ENCODE measurements at regions not wholly inside any gene's neighbourhood (a gene's known extent, or its start where the extent isn't known, plus 50 kb on each side); places are given as distances from the start of the nearest gene placed in this dataset.

- Histone ChIP-seq H3K4me3 (ENCODE audit: low read length) (no peak overlapping the region), H3K36me3 (ENCODE audit: insufficient read depth, low read length) (no peaks in the 10 kb centered on the region), H3K9ac (ENCODE audit: low read depth, low read length) (no peak overlapping the region), H3K4me2 (ENCODE audit: low read length) (no peak overlapping the region), H3K9me3 (replicated peaks; ENCODE audit: low read length) (no peaks in the 10 kb centered on the region), H3K27me3 (ENCODE audit: control insufficient read depth, insufficient read depth, low read length) (no peaks in the 10 kb centered on the region), H3K4me1 (ENCODE audit: control insufficient read depth, insufficient read depth, low read length) (no peaks in the 10 kb centered on the region)
These were observed 694.3 kb downstream of the MCTP2 start for GRCh38 chr15:94925680-94926079.

- Histone ChIP-seq H3K9me3 (replicated peaks; ENCODE audit: low read length) (no peaks in the 10 kb centered on the region), H3K36me3 (ENCODE audit: insufficient read depth, low read length) (no peaks in the 10 kb centered on the region), H3K4me2 (ENCODE audit: low read length) (no peak overlapping the region), H3K9ac (ENCODE audit: low read depth, low read length) (no peak overlapping the region), H3K27me3 (ENCODE audit: control insufficient read depth, insufficient read depth, low read length) (no peaks in the 10 kb centered on the region), H3K4me1 (ENCODE audit: control insufficient read depth, insufficient read depth, low read length) (no peaks in the 10 kb centered on the region), H3K4me3 (ENCODE audit: low read length) (no peak overlapping the region)
These were observed 695.6 kb downstream of the MCTP2 start for GRCh38 chr15:94927003-94927402.

DNA sequence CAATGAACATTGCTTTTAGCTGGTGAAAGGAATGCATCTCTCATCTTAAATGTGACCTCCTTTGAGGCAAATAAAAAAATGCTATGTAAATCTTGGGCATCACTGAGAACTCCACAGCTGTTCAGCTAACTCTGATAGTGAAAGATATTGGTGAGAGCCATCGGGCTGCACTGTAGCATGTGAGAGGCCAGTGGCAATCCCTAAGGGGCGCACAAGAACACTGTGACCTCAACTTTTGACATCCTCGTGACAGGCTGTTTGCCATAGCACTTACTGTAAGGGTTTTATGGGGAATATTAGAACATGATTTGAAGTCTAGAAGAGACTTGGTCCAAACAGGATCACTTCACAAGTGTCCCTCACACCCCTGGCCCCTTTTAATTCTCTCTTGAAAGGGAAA, 697.9 kb downstream of the MCTP2 start:
- no peak overlapping the region for H3K4me3 ChIP-seq (ENCODE audit: low read length)

GRCh38 chr15:94930441-94930840, 699.1 kb downstream of the MCTP2 start:
- Histone ChIP-seq H3K9me3 (replicated peaks; ENCODE audit: low read length) (no peaks in the 10 kb centered on the region), H3K36me3 (ENCODE audit: insufficient read depth, low read length) (no peaks in the 10 kb centered on the region), H3K4me2 (ENCODE audit: low read length) (no peak overlapping the region), H3K4me1 (ENCODE audit: control insufficient read depth, insufficient read depth, low read length) (no peaks in the 10 kb centered on the region), H3K9ac (ENCODE audit: low read depth, low read length) (no peak overlapping the region), H3K4me3 (ENCODE audit: low read length) (no peak overlapping the region), H3K27me3 (ENCODE audit: control insufficient read depth, insufficient read depth, low read length) (no peaks in the 10 kb centered on the region)

More for the DNA sequence above, 697.9 kb downstream of the MCTP2 start:
- no peak overlapping the region for H3K9ac ChIP-seq (ENCODE audit: low read depth, low read length)
- H3K36me3 ChIP-seq (ENCODE audit: insufficient read depth, low read length) = no peaks in the 10 kb centered on the region
- no peaks in the 10 kb centered on the region for H3K27me3 ChIP-seq (ENCODE audit: control insufficient read depth, insufficient read depth, low read length)
- no peaks in the 10 kb centered on the region for H3K4me1 ChIP-seq (ENCODE audit: control insufficient read depth, insufficient read depth, low read length)
- H3K9me3 ChIP-seq (replicated peaks; ENCODE audit: low read length) = no peaks in the 10 kb centered on the region
- no peak overlapping the region for H3K4me2 ChIP-seq (ENCODE audit: low read length)

GRCh38 chr15:94930960-94931359, 699.6 kb downstream of the MCTP2 start:
- H3K4me1 ChIP-seq (ENCODE audit: control insufficient read depth, insufficient read depth, low read length) = no peaks in the 10 kb centered on the region
- H3K4me3 ChIP-seq (ENCODE audit: low read length) = no peak overlapping the region
- no peaks in the 10 kb centered on the region for H3K27me3 ChIP-seq (ENCODE audit: control insufficient read depth, insufficient read depth, low read length)
- H3K9ac ChIP-seq (ENCODE audit: low read depth, low read length) = no peak overlapping the region
- no peak overlapping the region for H3K4me2 ChIP-seq (ENCODE audit: low read length)
- no peaks in the 10 kb centered on the region for H3K9me3 ChIP-seq (replicated peaks; ENCODE audit: low read length)
- no peaks in the 10 kb centered on the region for H3K36me3 ChIP-seq (ENCODE audit: insufficient read depth, low read length)

DNA sequence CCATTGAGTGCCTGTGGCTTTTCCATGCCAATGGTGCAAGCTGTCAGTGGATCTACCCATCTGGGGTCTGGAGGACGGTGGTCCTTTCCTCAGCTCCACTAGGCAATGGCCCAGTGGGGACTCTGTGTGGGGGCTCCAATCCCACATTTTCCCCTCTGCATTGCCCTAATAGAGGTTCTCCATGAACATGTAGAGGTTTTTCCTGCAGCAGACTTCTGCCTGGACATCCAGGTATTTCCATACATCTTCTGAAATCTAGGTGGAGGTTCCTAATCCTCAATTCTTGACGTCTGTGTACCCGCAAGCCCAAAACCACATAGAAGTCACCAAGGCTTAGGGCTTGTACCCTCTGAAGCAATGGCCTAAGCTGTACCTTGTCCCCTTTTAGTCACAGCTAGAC, 703.1 kb downstream of the MCTP2 start:
- H3K4me1 ChIP-seq (ENCODE audit: control insufficient read depth, insufficient read depth, low read length) = no peaks in the 10 kb centered on the region
- no peak overlapping the region for H3K9ac ChIP-seq (ENCODE audit: low read depth, low read length)
- no peaks in the 10 kb centered on the region for H3K27me3 ChIP-seq (ENCODE audit: control insufficient read depth, insufficient read depth, low read length)
- no peaks in the 10 kb centered on the region for H3K9me3 ChIP-seq (replicated peaks; ENCODE audit: low read length)
- H3K4me3 ChIP-seq (ENCODE audit: low read length) = no peak overlapping the region
- no peak overlapping the region for H3K4me2 ChIP-seq (ENCODE audit: low read length)
- H3K36me3 ChIP-seq (ENCODE audit: insufficient read depth, low read length) = no peaks in the 10 kb centered on the region

GRCh38 chr15:94937242-94937641, 705.9 kb downstream of the MCTP2 start:
- Histone ChIP-seq H3K4me3 (ENCODE audit: low read length) (no peak overlapping the region), H3K4me2 (ENCODE audit: low read length) (no peak overlapping the region), H3K27me3 (ENCODE audit: control insufficient read depth, insufficient read depth, low read length) (no peaks in the 10 kb centered on the region), H3K9me3 (replicated peaks; ENCODE audit: low read length) (no peaks in the 10 kb centered on the region), H3K9ac (ENCODE audit: low read depth, low read length) (no peak overlapping the region), H3K36me3 (ENCODE audit: insufficient read depth, low read length) (no peaks in the 10 kb centered on the region), H3K4me1 (ENCODE audit: control insufficient read depth, insufficient read depth, low read length) (no peaks in the 10 kb centered on the region)

DNA sequence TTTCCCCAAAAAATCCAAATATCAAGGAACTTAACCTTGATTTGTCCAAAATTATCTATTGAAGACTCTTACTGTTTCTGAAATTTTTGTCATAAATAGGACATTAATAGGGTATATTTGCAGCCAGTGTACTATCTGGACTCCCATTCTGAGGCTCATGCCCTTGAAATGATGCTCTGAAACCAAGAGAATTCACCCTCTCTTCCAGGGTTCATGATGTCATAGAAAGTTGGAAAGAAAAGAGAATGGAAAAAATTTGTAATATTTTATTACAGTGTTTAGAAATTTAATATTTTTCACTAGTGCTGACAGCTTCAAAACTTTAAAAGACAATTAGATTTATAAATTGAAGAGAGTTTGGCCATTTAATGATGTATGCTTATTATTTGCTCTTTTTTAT, 712.5 kb downstream of the MCTP2 start:
- Histone ChIP-seq H3K36me3 (ENCODE audit: insufficient read depth, low read length) (no peaks in the 10 kb centered on the region), H3K4me3 (ENCODE audit: low read length) (no peak overlapping the region), H3K4me2 (ENCODE audit: low read length) (no peak overlapping the region), H3K9ac (ENCODE audit: low read depth, low read length) (no peak overlapping the region), H3K27me3 (ENCODE audit: control insufficient read depth, insufficient read depth, low read length) (no peaks in the 10 kb centered on the region), H3K4me1 (ENCODE audit: control insufficient read depth, insufficient read depth, low read length) (no peaks in the 10 kb centered on the region), H3K9me3 (replicated peaks; ENCODE audit: low read length) (no peaks in the 10 kb centered on the region)

DNA sequence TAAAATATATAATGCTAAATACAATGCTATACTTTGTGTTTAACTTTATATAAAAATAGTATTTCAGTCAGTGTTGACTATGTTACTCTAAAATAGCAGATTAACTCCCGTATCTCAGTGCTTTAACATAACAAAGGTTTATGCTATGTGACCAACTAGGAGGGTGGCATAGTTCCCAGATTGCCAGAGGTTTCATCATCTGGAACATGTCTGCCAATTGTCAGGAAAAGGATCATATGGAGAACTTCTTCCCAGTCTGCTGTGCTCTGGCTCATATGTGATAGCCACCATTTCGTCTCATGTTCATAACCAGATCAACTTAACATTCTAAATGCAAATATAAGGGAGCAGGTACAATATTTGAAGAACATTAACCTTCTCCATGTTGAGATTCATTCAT, 720.2 kb downstream of the MCTP2 start:
- no peaks in the 10 kb centered on the region for H3K9me3 ChIP-seq (replicated peaks; ENCODE audit: low read length)
- no peak overlapping the region for H3K9ac ChIP-seq (ENCODE audit: low read depth, low read length)
- no peaks in the 10 kb centered on the region for H3K36me3 ChIP-seq (ENCODE audit: insufficient read depth, low read length)
- H3K4me1 ChIP-seq (ENCODE audit: control insufficient read depth, insufficient read depth, low read length) = no peaks in the 10 kb centered on the region
- no peaks in the 10 kb centered on the region for H3K27me3 ChIP-seq (ENCODE audit: control insufficient read depth, insufficient read depth, low read length)
- H3K4me3 ChIP-seq (ENCODE audit: low read length) = no peak overlapping the region
- H3K4me2 ChIP-seq (ENCODE audit: low read length) = no peak overlapping the region

GRCh38 chr15:94963953-94964352, 732.6 kb downstream of the MCTP2 start:
- Histone ChIP-seq H3K4me2 (ENCODE audit: low read length) (no peak overlapping the region), H3K4me3 (ENCODE audit: low read length) (no peak overlapping the region), H3K9me3 (replicated peaks; ENCODE audit: low read length) (no peaks in the 10 kb centered on the region), H3K27me3 (ENCODE audit: control insufficient read depth, insufficient read depth, low read length) (no peaks in the 10 kb centered on the region), H3K4me1 (ENCODE audit: control insufficient read depth, insufficient read depth, low read length) (peaks cover 5% of the 10 kb centered on the region), H3K9ac (ENCODE audit: low read depth, low read length) (no peak overlapping the region), H3K36me3 (ENCODE audit: insufficient read depth, low read length) (no peaks in the 10 kb centered on the region)

GRCh38 chr15:94965593-94965992, 734.2 kb downstream of the MCTP2 start:
- Histone ChIP-seq H3K9ac (ENCODE audit: low read depth, low read length) (no peak overlapping the region), H3K4me3 (ENCODE audit: low read length) (no peak overlapping the region), H3K36me3 (ENCODE audit: insufficient read depth, low read length) (no peaks in the 10 kb centered on the region)

GRCh38 chr15:94968133-94968532, 736.8 kb downstream of the MCTP2 start:
- Histone ChIP-seq H3K4me3 (ENCODE audit: low read length) (no peak overlapping the region), H3K4me1 (ENCODE audit: control insufficient read depth, insufficient read depth, low read length) (peaks cover 5% of the 10 kb centered on the region), H3K4me2 (ENCODE audit: low read length) (no peak overlapping the region), H3K9ac (ENCODE audit: low read depth, low read length) (no peak overlapping the region), H3K9me3 (replicated peaks; ENCODE audit: low read length) (no peaks in the 10 kb centered on the region), H3K36me3 (ENCODE audit: insufficient read depth, low read length) (no peaks in the 10 kb centered on the region), H3K27me3 (ENCODE audit: control insufficient read depth, insufficient read depth, low read length) (no peaks in the 10 kb centered on the region)

More at GRCh38 chr15:94965593-94965992, 734.2 kb downstream of the MCTP2 start:
- Histone ChIP-seq H3K4me2 (ENCODE audit: low read length) (no peak overlapping the region), H3K27me3 (ENCODE audit: control insufficient read depth, insufficient read depth, low read length) (no peaks in the 10 kb centered on the region), H3K9me3 (replicated peaks; ENCODE audit: low read length) (no peaks in the 10 kb centered on the region), H3K4me1 (ENCODE audit: control insufficient read depth, insufficient read depth, low read length) (peaks cover 5% of the 10 kb centered on the region)
